NCI-H2107 treated with DMSO at 0.1 percent for 48 hours (cell line): ENCODE measurements at regions not wholly inside any gene's neighbourhood (a gene's known extent, or its start where the extent isn't known, plus 50 kb on each side); places are given as distances from the start of the nearest gene placed in this dataset.
"Not testable (repeated sequence)": the region's sequence is repeated elsewhere in the genome, so short reads cannot be mapped to it uniquely, and the experiment has no call there.

Experiments used
- DNase-seq: peaks from one replicate; lab custom pipeline; 2025; ENCODE audit not compliant: unreplicated experiment; lab: John Stamatoyannopoulos, UW

GRCh38 chr14:25349269-25349668, 299.3 kb upstream of the STXBP6 start:
- no peak for DNase-seq

GRCh38 chr14:25340882-25341281, 290.9 kb upstream of the STXBP6 start:
- DNase-seq = no peak

GRCh38 chr14:25322784-25323183, 272.8 kb upstream of the STXBP6 start:
- no peak for DNase-seq

- DNase-seq = not testable (repeated sequence)
Observed at GRCh38 chr14:25316007-25316406, 266.1 kb upstream of the STXBP6 start.

- no peak for DNase-seq
Observed at GRCh38 chr14:25308244-25308643, 258.3 kb upstream of the STXBP6 start.

GRCh38 chr14:25303934-25304333, 254.0 kb upstream of the STXBP6 start:
- DNase-seq = no peak

- no peak for DNase-seq
Observed at GRCh38 chr14:25298238-25298637, 248.3 kb upstream of the STXBP6 start.

GRCh38 chr14:25290154-25290553, 240.2 kb upstream of the STXBP6 start:
- DNase-seq = not testable (repeated sequence)

- no peak for DNase-seq
Observed at GRCh38 chr14:25274529-25274928, 224.6 kb upstream of the STXBP6 start.

GRCh38 chr14:25267186-25267585, 217.2 kb upstream of the STXBP6 start:
- DNase-seq = no peak

- DNase-seq = no peak
Observed at GRCh38 chr14:25259470-25259869, 209.5 kb upstream of the STXBP6 start.

- DNase-seq = no peak
Observed at GRCh38 chr14:25252793-25253192, 202.8 kb upstream of the STXBP6 start.

- DNase-seq = no peak
Observed at GRCh38 chr14:25250516-25250915, 200.6 kb upstream of the STXBP6 start.

- DNase-seq = no peak
Observed at GRCh38 chr14:25247609-25248008, 197.7 kb upstream of the STXBP6 start.

GRCh38 chr14:25246751-25247150, 196.8 kb upstream of the STXBP6 start:
- no peak for DNase-seq

- no peak for DNase-seq
Observed at GRCh38 chr14:25239170-25239569, 189.2 kb upstream of the STXBP6 start.

GRCh38 chr14:25237845-25238244, 187.9 kb upstream of the STXBP6 start:
- DNase-seq = peak; percentile 40

- DNase-seq = no peak
Observed at GRCh38 chr14:25233613-25234012, 183.7 kb upstream of the STXBP6 start.

- DNase-seq = no peak
Observed at GRCh38 chr14:25231004-25231403, 181.1 kb upstream of the STXBP6 start.

GRCh38 chr14:25226214-25226613, 176.3 kb upstream of the STXBP6 start:
- no peak for DNase-seq

GRCh38 chr14:25222256-25222655, 172.3 kb upstream of the STXBP6 start:
- no peak for DNase-seq

- DNase-seq = no peak
Observed at GRCh38 chr14:25220514-25220913, 170.6 kb upstream of the STXBP6 start.

GRCh38 chr14:25215607-25216006, 165.7 kb upstream of the STXBP6 start:
- no peak for DNase-seq

- no peak for DNase-seq
Observed at GRCh38 chr14:25197885-25198284, 147.9 kb upstream of the STXBP6 start.
